ENCODE measurements at regions not wholly inside any gene's neighbourhood (a gene's known extent, or its start where the extent isn't known, plus 50 kb on each side); places are given as distances from the start of the nearest gene placed in this dataset.
A peak's percentile ranks its signal among the peaks of the same experiment; 100 is the strongest.

DNA sequence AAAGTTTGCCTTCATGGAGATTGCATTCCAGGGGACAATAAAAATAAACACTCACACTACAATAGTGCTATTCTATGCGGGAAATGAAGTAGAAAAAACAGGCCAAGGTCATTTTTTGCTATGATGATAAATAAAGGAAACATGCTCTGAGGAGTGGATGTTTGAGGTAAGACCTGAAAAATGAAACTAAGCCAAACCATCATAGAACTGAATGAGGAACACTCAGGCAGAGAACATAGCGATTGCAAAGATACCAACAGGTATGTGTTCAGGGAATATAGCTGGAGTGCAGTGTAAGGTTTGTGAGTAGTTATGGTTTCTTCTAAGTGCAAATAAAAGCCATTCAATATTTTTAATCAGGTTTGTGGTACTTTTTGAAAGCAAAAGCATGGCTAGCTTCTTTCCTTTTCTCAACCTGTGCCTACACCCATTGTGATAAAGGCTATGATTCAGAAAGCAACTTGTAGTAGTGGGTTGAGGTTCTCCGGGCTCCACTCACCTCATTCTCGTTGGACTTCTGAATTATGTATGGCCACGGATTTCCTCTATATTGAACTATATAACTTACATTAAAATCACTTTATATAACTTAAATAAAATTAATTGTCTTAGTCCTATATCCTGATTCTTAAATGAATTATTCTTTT, 278.2 kb upstream of the CHORDC1 start:
- H3K4me3 Mint-ChIP-seq: no peak overlapping the region
- H3K27ac Mint-ChIP-seq: no peak overlapping the region
- H3K27me3 Mint-ChIP-seq (ENCODE audit: low read depth, poor library complexity): no peaks in the 10 kb centered on the region
- DNase-seq: no peak
- H3K36me3 Mint-ChIP-seq (ENCODE audit: low read depth): no peaks in the 10 kb centered on the region
- H3K9me3 Mint-ChIP-seq: peaks cover 26% of the 10 kb centered on the region
- TF ChIP-seq, protein P1, sequence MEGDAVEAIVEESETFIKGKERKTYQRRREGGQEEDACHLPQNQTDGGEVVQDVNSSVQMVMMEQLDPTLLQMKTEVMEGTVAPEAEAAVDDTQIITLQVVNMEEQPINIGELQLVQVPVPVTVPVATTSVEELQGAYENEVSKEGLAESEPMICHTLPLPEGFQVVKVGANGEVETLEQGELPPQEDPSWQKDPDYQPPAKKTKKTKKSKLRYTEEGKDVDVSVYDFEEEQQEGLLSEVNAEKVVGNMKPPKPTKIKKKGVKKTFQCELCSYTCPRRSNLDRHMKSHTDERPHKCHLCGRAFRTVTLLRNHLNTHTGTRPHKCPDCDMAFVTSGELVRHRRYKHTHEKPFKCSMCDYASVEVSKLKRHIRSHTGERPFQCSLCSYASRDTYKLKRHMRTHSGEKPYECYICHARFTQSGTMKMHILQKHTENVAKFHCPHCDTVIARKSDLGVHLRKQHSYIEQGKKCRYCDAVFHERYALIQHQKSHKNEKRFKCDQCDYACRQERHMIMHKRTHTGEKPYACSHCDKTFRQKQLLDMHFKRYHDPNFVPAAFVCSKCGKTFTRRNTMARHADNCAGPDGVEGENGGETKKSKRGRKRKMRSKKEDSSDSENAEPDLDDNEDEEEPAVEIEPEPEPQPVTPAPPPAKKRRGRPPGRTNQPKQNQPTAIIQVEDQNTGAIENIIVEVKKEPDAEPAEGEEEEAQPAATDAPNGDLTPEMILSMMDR (IDR thresholded peaks at IDR 0.05): no peak
- H3K4me1 Mint-ChIP-seq: no peaks in the 10 kb centered on the region

DNA sequence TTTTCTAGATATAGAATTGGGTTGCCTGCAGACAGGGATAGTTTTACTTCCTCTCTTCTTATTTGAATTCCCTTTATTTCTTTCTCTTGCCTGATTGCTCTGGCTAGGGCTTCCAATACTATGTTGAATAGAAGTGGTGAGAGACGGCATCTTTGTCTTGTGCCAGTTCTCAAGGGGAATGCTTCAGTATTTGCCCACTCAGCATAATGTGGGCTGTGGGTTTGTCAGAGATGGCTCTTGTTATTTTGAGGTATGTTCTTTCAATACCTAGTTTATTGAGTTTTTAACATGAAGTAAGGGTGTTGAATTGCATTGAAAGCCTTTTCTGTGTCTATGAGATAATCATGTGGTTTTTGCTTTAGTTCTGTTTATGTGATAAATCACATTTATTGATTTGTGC, 273.9 kb upstream of the CHORDC1 start:
- Mint-ChIP-seq H3K36me3 (ENCODE audit: low read depth) (no peaks in the 10 kb centered on the region), H3K4me1 (no peaks in the 10 kb centered on the region), H3K4me3 (no peak overlapping the region), H3K9me3 (peaks cover 32% of the 10 kb centered on the region), H3K27me3 (ENCODE audit: low read depth, poor library complexity) (no peaks in the 10 kb centered on the region), H3K27ac (no peak overlapping the region)
- TF ChIP-seq, protein P1 (IDR thresholded peaks at IDR 0.05): no peak
- no peak for DNase-seq

- H3K9me3 Mint-ChIP-seq: peaks cover 27% of the 10 kb centered on the region
- H3K4me3 Mint-ChIP-seq: no peak overlapping the region
- no peaks in the 10 kb centered on the region for H3K4me1 Mint-ChIP-seq
- no peak overlapping the region for H3K27ac Mint-ChIP-seq
- no peaks in the 10 kb centered on the region for H3K27me3 Mint-ChIP-seq (ENCODE audit: low read depth, poor library complexity)
- H3K36me3 Mint-ChIP-seq (ENCODE audit: low read depth): no peaks in the 10 kb centered on the region
- no peak for DNase-seq
- TF ChIP-seq, protein P1 (IDR thresholded peaks at IDR 0.05): no peak
Observed at GRCh38 chr11:90493379-90493778, 270.5 kb upstream of the CHORDC1 start.

DNA sequence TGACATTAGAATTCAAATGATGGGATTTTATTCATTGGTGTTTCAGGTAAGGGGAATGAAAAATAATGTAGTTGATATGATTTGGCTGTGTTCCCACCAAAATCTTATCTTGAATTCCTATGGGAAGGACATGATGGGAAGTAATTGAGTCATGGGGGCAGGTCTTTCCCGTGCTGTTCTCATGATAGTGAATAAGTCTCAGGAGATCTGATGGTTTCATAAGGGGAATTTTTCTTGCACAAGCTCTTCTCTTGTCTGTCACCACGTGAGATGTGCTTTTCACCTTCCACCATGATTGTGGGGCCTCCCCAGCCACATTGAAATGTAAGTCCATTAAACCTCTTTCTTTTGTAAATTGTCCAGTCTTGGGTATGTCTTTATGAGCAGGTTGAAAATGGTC, 268.6 kb upstream of the CHORDC1 start:
- no peak for DNase-seq
- no peaks in the 10 kb centered on the region for H3K4me1 Mint-ChIP-seq
- H3K27ac Mint-ChIP-seq: no peak overlapping the region
- H3K4me3 Mint-ChIP-seq: no peak overlapping the region
- peaks cover 10% of the 10 kb centered on the region for H3K9me3 Mint-ChIP-seq
- H3K36me3 Mint-ChIP-seq (ENCODE audit: low read depth): no peaks in the 10 kb centered on the region
- H3K27me3 Mint-ChIP-seq (ENCODE audit: low read depth, poor library complexity): no peaks in the 10 kb centered on the region
- TF ChIP-seq, protein P1 (IDR thresholded peaks at IDR 0.05): no peak

GRCh38 chr11:90476442-90477007, 253.7 kb upstream of the CHORDC1 start:
- Mint-ChIP-seq H3K9me3 (peaks cover 3% of the 10 kb centered on the region), H3K4me3 (no peak overlapping the region), H3K4me1 (no peaks in the 10 kb centered on the region), H3K27ac (no peak overlapping the region), H3K36me3 (ENCODE audit: low read depth) (no peaks in the 10 kb centered on the region), H3K27me3 (ENCODE audit: low read depth, poor library complexity) (no peaks in the 10 kb centered on the region)
- TF ChIP-seq, protein P1 (IDR thresholded peaks at IDR 0.05): peak; percentile 51
- peak; percentile 16 for DNase-seq

DNA sequence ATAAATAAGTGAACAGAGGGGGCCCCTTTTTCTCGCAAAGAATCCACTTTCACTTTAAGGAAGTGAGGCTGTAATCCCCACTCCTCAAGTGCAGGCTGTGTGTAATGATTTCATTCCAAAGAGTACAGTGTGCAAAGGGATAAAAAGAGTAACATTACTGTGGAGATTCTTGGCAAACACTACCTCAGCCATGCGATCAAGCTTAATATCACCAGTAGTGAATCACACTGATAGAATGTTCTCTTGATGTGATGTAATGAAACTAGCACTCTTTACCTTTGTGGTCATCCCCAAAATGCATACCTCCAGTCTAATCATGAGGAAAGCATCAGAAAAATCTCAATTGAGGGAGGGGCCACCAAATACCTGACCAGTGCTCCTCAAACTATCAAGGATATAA, 246.1 kb upstream of the CHORDC1 start:
- DNase-seq: no peak
- TF ChIP-seq, protein P1 (IDR thresholded peaks at IDR 0.05): no peak
- no peaks in the 10 kb centered on the region for H3K9me3 Mint-ChIP-seq
- H3K36me3 Mint-ChIP-seq (ENCODE audit: low read depth): no peaks in the 10 kb centered on the region
- H3K4me3 Mint-ChIP-seq: no peak overlapping the region
- no peaks in the 10 kb centered on the region for H3K4me1 Mint-ChIP-seq
- H3K27ac Mint-ChIP-seq: no peak overlapping the region
- H3K27me3 Mint-ChIP-seq (ENCODE audit: low read depth, poor library complexity): peaks cover 4% of the 10 kb centered on the region

Data from nephron progenitor cell (in vitro differentiated cells).